Vagina (tissue), 2 donors: ENCODE measurements at regions not wholly inside any gene's neighbourhood (a gene's known extent, or its start where the extent isn't known, plus 50 kb on each side); places are given as distances from the start of the nearest gene placed in this dataset.

Source experiments
- POLR2A ChIP-seq, 2 donors: fragments of 450-650 bp; IDR thresholded peaks; one replicate each; pipeline ENCODE4 v1.6.1; 2017; ENCODE audit warnings: antibody characterized with exemption in 2 of 2, mild to moderate bottlenecking in 2 of 2, moderate library complexity in 2 of 2
- POLR2AphosphoS5 ChIP-seq, 2 donors: sonication (generic); formaldehyde crosslinking; IDR thresholded peaks; one replicate each; pipeline ENCODE4 v1.9.0; 2017; ENCODE audit warnings: antibody characterized with exemption in 2 of 2, mild to moderate bottlenecking in 2 of 2, low read depth in 1 of 2; ENCODE audit not compliant: insufficient read depth in 1 of 2
- TF ChIP-seq, protein P1 (sequence below), 3 experiments: fragments of 450-650 bp in 2 of 3; fragments of 200-600 bp in 1 of 3; sonication (generic) in 1 of 3; IDR thresholded peaks; one replicate each; pipeline ENCODE4 v1.5.1; 2017 to 2019; ENCODE audit warnings: antibody characterized with exemption in 3 of 3, mild to moderate bottlenecking in 2 of 3, moderate library complexity in 2 of 3

DNA sequence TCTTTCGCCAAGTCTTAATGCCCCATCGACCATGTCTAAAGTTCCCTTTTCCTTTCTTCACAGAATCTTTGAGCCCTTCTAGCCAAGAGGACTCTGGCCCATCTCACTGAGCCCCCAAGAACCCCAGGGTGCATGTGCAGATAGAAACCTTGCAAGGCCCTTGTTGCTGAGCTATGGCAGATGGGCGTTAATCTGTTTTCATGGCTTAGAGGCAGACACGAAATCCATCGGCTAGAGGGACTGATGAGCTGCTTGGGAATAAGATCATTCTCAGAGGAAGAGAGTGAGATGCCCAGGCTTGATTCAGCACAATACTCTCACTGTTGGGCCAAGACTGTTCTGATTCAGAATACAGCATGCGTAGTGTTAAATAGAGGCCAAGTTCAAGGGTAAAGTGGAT is 262.5 kb upstream of the C9orf72 start:
- TF ChIP-seq POLR2AphosphoS5 (IDR thresholded peaks at IDR 0.05; ENCODE audit: insufficient read depth in 1 of 2, low read depth in 1 of 2) (no peak), POLR2A (IDR thresholded peaks at IDR 0.05) (no peak)
- TF ChIP-seq, protein P1, sequence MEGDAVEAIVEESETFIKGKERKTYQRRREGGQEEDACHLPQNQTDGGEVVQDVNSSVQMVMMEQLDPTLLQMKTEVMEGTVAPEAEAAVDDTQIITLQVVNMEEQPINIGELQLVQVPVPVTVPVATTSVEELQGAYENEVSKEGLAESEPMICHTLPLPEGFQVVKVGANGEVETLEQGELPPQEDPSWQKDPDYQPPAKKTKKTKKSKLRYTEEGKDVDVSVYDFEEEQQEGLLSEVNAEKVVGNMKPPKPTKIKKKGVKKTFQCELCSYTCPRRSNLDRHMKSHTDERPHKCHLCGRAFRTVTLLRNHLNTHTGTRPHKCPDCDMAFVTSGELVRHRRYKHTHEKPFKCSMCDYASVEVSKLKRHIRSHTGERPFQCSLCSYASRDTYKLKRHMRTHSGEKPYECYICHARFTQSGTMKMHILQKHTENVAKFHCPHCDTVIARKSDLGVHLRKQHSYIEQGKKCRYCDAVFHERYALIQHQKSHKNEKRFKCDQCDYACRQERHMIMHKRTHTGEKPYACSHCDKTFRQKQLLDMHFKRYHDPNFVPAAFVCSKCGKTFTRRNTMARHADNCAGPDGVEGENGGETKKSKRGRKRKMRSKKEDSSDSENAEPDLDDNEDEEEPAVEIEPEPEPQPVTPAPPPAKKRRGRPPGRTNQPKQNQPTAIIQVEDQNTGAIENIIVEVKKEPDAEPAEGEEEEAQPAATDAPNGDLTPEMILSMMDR (IDR thresholded peaks at IDR 0.05), result no peak
